NCI-H82 (cell line): ENCODE measurements at regions not wholly inside any gene's neighbourhood (a gene's known extent, or its start where the extent isn't known, plus 50 kb on each side); places are given as distances from the start of the nearest gene placed in this dataset.
A peak's percentile ranks its signal among the peaks of the same experiment; 100 is the strongest.
"Not testable (repeated sequence)": the region's sequence is repeated elsewhere in the genome, so short reads cannot be mapped to it uniquely, and the experiment has no call there.

ENCODE experiments used
- DNase-seq: peaks from one replicate; lab custom pipeline; 2025; lab: John Stamatoyannopoulos, UW

DNA sequence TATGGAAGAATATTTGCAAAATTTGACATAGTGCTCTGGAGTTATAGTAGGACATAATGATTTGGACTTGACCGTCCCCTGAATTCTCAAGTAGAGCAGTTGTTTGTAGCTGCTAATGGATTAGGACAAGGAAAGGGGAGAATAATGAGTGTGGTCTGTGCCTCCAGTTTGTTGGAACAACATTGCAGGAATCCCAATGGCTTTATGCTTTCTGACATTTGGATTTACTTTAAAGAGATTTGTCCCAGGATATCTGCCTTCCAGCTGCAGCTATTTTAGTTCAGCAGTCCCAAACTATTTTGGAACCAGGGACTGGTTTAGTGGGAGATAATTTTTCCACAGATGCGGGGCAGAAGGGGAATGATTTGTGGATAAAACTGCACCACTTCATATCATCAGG lies 648.2 kb downstream of the SLCO4C1 start:
- no peak for DNase-seq

DNA sequence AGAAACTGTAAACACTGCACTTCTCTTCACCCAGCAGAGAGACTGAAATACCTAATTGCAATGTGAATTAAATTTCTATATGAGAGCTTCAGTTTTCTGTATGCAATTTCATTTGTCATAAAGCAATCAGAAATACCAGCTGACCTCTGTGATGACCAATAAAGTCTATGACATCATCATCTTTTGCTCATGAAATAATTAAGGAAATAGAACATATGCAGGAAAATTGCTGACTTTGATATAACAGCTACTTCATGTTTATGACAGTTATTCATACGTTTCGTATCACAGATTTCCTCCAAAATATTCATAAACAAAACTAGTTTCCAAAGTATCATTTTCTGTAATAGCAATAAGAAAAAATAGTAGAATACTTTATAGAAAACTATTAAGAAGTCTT lies 652.3 kb downstream of the SLCO4C1 start:
- DNase-seq: no peak

DNA sequence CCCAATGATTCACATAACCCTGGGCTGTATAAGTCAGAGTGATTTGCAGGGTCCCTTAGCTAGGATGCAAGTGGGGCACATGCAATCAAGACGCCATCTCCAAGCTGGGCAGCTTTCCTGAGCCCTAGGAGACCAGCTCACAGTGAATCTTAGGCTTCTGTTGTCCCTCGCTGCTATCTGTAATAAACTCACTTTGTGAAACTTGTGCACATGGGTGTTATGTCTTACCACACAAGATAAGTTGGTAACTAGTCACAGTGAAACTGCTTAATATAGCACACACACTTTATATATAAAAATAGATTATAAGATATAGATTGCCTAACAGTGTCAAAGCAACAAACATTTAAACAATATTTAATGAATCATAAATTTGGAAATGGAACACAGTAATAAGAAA lies 658.5 kb downstream of the SLCO4C1 start:
- no peak for DNase-seq

DNA sequence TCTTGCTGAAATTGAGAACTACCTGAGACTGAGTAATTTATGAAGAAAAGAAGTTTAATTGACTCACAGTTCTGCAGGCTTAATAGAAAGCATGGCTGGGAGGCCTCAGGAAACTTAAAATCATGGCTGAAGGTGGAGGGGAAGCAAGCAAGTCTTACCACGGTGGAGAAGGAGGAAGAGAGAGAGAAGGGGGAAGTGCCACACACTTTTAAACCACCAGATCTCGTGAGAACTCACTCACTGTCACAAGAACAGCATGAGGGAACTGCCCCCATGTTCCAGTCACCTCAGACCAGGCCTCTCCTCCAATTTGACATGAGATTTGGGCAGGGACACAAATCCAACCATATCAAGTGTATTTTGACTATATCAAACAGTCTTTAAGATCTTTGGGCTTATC lies 668.3 kb downstream of the SLCO4C1 start:
- DNase-seq: not testable (repeated sequence)

DNA sequence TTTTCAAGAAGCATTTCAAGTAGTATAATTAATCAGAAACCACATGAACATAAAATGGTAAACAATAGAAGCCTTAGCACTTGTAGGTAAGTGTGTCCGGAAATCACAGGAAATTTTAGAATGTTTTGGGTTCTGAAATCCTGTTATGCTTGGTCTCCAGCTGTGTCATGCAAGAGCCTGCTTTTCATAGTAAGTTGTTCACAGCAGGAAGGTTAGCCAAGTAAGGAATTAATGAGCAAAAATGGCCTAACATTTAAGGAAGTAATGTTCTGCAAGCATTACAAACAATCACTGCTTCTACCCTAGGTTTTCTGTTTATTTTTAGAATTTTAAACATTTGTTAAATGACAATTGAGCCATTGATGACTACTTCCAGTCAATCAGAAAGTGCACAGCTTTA lies 669.5 kb downstream of the SLCO4C1 start:
- no peak for DNase-seq

DNA sequence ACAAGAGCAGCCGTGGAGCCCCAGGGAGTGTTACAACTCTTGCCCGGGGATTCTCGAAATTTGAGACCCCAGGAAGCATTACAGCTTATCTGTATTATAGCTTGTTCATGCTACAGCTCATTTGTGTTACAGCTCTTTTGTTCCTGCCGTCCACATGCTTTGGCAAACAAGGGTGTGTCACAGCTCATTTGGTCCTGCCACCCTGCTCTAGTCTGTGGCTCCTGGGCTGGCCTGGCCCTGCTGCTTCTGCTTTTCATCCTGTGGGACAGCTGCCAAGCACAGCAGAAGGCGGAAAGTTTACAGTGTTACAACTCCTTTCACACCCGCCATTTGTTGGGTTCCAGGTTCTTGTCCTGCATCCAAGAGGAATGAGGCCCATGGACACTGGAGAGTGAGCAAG lies 685.0 kb downstream of the SLCO4C1 start:
- DNase-seq: no peak

DNA sequence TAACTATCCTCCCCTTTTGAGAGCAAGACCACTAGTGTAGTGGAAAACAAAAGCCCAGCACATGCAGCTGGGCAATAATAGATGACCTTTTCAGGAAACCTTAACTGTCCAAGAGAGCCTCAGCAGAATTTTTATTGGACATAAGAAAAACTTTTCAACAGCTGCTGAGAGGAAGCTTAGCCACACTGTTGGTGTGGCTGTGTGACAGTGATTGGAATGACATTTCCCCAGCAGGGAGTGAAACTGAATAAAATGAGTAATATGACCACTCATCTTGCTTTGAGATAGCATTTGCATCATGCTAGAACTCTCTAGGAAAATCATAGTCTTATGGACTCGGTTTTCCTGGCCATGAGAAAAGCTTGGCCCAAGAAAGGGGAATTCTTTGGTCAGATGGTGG lies 687.8 kb downstream of the SLCO4C1 start:
- DNase-seq: no peak

DNA sequence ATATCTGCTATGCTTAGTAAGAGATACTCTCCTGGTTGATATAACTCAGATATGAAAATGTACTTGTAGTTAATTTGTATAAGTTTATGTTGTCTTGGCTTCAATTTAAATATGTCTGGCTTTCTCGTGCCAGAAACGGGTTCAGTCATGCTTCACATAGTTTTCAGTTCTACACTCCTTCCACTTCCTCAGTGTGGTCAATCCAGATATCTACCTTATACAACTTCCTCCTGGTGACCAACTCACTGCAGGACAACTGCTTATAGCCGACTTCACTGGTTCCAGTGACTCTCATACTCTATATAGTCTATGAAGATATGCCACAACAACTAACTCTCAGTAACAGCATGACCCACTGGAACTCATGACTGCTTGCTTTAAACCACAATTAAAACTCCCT lies 690.4 kb downstream of the SLCO4C1 start:
- DNase-seq: no peak

DNA sequence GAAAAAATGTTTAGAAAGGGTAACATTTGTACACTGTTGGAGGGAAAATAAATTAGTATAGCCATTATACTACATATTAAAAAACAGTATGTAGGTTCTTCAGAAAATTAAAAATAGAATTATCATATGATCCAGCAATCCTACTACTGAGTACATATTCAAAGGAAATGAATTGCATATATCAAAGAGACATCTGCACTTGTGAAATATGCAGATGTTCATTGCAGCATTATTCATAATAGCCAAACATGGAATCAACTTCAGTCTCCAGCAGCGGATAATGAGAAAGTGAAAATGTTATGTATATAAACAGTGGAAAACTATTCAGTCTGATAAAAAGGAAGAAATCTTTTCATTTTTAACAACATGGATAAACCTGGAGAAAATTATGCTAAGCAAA lies 695.5 kb downstream of the SLCO4C1 start:
- DNase-seq: no peak

DNA sequence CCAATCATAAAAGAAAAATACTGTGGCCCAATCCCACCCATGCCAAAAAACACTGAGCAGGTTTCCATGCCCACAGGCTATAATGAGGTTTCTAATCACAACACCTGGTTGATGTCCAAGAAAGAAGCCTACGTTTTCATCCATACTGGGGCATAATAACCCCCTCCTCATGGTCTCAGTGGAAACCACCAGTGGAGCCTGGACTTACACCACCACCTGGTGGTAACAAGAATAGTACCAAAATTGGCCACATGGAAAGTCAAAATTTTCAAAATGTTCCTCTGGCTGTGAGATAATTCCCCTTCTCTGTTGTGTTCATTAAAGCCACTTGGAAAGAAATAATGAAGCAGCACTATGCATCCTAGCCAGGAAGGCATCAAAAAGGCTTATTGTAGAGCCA lies 687.3 kb upstream of the ST8SIA4 start:
- DNase-seq: peak; percentile 22

DNA sequence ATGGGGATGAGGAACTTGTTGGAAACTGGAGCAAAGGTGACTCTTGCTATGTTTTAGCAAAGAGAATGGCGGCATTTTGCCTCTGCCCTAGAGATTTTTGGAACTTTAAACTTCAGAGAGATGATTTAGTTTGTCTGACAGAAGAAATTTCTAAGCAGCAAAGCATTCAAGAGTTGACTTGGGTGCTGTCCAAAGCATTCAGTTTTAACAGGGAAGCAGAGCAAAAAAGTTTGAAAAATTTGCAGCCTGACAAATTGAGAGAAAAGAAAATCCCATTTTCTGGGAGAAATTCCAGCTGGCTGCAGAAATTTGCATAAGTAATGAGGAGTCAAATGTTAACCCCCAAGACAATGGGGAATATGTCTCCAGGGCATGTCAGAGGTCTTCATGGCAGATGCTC lies 682.3 kb upstream of the ST8SIA4 start:
- no peak for DNase-seq

DNA sequence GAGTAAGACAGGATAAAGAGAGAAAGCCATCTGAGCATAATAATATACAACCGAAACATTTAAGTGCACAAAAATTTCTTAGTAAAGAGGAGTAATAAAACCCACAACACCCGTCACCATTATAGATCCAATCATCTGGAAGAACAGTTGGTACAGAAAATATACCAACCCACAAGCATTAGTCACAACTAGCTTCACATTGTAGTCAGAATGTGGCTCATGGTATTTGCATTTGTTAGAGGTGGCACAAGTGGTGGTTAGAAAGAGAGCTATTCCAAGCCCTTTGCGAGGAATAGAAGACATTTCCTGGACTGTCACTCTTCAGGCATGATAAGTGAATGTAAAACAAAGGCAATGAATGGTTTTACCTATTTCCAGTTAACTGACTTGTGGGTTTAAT lies 677.5 kb upstream of the ST8SIA4 start:
- DNase-seq: no peak

DNA sequence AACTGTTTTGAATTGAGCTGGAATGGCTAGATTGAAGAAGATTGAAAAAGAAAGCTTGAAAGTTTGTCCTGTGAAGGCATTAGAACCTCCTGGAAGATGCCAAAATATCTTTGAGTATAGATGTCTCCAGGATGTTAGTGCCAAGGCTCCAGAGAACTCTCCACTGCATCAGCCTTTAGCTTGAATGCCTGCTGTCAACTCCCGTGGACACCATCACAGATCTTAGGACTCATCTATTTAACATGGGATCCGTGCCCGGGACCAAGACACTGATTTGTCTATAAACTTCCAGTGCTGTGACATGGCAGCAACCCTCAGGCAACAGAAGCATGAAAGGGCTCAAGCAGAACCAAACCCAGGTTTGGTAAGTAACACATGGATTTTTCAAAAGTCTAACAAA lies 670.9 kb upstream of the ST8SIA4 start:
- no peak for DNase-seq

DNA sequence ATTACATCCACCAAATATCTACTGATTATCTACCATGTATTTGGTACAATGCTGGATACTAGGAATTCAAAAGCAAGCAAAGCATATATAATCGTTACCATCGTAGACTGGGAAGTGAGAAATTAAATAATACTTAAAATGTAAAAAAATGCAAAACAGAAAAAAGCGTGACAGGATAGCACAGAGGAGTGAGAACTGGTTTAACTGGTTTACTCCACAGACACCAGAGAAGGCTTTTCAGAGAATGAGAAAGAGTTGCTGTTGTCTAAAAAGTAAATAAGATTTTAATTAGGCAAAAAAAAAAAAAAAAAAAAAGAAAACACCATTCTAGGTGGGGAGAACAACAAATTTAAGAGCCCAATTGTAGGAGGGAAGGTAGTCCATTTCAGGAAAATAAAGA lies 657.9 kb upstream of the ST8SIA4 start:
- no peak for DNase-seq

DNA sequence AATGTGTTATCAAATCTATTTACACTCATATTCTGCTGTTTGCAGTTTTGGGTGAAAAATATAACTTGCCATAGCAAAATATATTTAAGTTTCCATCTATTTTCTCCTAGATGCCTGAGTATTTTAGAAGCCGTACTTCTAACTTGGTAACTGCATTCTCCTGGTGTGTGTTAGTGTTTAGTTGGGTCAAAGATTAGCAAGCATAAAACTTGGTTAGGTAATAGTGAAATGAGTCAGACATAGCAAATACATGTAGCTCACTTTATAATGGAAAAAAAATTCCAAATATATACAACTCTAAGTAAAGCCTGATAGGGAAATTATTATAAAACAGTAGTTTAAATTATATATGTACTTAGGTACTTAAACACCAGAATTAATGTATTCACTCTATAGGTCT lies 640.7 kb upstream of the ST8SIA4 start:
- DNase-seq: no peak

DNA sequence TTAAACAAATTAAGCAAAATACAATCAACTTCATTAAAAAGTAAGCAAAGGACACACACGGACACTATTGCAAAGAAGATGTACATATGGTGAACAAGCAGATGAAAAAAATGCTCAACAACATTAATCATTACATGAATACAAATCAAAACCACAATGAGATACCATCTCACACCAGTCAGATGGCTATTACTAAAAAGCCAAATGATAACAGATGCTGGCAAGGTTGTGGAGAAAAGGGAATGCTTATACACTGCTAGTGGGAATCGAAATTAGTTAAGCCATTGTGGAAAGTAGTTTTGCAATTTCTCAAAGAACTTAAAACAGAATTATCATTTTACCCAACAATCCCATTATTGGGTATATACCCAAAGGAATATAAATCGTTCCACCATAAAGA lies 636.2 kb upstream of the ST8SIA4 start:
- DNase-seq: no peak

DNA sequence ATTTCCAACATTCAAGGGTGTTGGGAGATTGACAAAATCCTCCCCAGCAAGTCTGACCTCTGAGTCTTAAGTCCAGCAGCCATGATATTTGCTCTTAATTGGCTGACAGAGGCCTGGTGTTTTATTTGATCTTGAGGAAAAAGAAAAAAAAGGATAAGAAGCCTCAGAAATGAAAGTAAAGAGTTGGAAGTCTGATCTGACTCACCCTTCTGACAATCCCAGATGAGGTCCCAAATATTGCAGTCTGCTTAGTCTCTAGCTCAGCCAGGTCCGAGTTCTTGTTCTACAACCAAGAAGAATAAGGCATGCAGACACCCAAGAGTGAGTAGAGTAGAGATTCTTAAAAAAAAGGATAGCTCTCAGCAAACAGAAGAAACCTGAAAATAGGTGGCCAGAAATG lies 632.5 kb upstream of the ST8SIA4 start:
- DNase-seq: no peak

DNA sequence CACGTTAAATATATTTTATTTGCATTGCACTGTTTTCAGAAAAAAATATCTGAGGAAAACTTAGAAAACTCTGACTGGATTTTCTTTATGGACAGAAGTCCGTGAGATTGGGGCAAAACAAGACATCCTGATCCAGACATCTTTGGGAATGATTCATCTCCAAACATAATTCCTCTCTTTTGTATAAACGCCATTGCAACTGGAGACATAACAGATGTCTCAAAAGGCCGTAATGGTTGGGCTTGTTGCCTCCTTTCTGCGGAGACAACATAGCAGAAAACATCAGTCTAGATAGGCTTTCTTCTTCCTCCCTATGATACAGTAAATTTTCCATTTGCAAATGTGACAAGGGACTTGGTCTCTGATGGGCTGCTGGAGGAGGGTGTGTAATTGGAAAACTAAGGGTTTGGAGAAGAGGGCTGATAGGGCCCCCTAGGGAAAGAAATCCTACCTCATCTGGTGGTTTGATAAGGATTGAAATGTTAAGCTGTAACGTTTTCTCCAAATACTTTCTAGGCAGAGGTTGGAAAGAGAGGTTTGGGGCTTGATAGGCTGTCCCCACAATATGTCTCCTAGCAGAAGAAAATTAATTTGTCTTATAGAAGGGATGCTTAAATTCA lies 631.5 kb upstream of the ST8SIA4 start:
- no peak for DNase-seq

DNA sequence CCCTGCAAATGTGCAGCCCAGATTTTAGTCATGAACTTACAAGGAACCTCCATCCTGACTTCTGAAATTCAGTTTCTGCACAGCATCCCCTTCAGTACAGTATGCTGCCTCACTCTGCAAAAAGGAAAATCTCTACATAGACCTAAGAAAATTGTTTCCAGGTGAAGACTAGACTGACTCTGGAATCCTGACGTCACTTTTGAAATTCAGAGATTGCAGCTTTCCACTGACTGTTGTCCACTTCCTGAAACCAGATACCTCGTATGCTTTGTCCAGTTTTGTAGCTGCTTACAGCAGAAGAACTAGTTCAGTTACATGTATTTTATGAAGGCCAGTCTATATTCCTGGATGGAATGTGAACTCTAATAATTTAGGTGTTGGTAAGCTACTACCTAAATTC lies 629.3 kb upstream of the ST8SIA4 start:
- DNase-seq: no peak

DNA sequence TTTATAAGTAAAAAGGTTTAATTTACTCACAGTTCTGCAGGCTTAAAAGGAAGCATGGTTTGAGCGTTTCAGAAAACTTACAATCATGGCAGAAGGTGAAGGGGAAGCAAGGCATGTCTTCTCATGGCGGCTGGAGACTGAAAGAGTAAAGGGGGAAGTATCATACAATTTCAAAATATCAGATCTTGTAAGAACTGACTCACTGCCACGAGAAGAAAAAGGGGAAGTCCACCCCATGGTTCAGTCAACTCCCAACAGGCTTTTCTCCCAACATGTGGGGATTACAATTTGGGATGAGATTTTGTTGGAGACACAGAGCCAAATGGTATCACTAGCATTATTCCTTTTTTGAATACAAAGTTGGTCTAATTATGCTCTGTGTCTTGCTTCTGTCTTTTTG lies 627.9 kb upstream of the ST8SIA4 start:
- no peak for DNase-seq

DNA sequence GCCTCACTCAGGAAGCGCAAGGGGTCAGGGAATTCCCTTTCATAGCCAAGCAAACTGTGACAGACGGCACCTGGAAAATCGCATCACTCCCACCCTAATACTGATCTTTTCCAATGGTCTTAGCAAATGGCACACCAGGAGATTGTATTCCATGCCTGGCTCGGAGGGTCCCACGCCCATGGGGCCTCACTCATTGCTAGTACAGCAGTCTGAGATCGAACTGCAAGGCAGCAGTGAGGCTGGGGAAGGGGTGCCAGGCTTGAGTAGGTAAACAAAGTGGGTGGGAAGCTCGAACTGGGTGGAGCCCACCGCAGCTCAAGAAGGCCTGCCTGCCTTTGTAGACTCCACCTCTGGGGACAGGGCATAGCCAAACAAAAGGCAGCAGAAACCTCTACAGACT lies 626.0 kb upstream of the ST8SIA4 start:
- DNase-seq: not testable (repeated sequence)

DNA sequence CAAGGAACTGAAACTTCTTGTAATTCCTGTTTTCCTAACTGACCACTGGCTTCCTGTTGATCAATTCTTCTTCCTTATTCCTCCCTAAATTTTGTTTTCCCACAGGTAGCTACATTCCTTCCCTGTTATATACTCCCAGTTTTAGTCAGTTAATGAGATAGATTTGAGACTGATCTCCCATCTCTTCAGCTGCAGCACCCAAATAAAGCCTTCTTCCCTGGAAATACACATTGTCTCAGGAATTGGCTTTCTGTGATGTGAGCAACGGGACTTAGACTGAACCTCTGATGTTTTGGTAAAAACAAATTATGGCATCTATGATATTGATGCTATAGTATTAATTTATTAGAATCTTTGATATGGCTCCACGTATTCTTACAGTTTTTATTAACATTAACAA lies 617.3 kb upstream of the ST8SIA4 start:
- no peak for DNase-seq

DNA sequence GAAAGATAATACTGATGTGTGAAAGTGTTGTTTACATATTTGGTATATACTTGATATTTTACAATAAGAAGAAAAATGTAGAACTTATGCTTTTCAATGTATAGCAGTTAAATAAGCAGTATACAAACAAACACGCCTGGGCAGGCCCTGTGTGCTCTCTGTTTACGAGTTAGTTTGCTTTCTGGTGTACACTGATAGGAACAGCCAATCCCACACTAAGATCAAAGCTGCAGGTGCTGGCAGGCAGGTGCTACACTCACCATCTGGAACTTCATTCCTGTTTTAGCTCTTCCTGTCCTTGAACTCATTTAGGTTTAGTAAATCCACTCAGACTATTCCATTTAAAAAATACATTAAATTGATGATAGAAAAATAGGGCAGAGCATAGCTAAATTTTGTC lies 614.7 kb upstream of the ST8SIA4 start:
- no peak for DNase-seq

DNA sequence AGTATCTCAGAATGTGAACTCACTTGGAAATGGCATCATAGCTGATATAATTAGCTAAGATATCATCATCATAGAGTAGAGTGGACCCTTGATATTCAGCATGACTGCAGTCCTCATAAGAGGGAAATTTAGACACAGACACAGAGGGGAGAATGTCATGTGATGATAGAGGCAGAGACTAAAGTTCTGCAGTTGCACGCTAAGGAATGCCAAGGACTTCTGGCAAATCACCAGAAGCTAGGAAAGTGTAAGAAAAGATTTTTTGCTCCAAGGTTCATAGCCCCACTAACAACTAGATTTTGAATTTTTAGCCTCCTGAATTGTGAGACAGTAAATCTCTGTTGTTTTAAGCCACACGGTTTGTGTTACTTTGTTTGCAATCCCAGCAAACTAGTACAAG lies 612.6 kb upstream of the ST8SIA4 start:
- no peak for DNase-seq
